Stimulated activated CD8-positive, alpha-beta memory T cell treated with anti-CD3 and anti-CD28 coated beads, Interleukin-12 subunit alpha, Interleukin-12 subunit beta, amount 100 ng/mL, for 1 hour (primary cell): ENCODE measurements at regions not wholly inside any gene's neighbourhood (a gene's known extent, or its start where the extent isn't known, plus 50 kb on each side); places are given as distances from the start of the nearest gene placed in this dataset.

Experiments
- DNase-seq: peaks from one replicate; pipeline ENCODE4 v3.0.0-alpha.2; 2020; ENCODE audit warnings: low read depth

GRCh38 chr10:124346831-124347230 is 71.9 kb downstream of the OAT start:
- no peak for DNase-seq

GRCh38 chr10:124345521-124345920 is 73.2 kb downstream of the OAT start:
- DNase-seq = no peak

GRCh38 chr10:124344931-124345330 is 73.8 kb downstream of the OAT start:
- DNase-seq = no peak

- no peak for DNase-seq
Measured at GRCh38 chr10:124344266-124344590, 74.5 kb downstream of the OAT start.

GRCh38 chr10:124343351-124344265 is 75.1 kb downstream of the OAT start:
- no peak for DNase-seq

GRCh38 chr10:124342821-124343170 is 75.9 kb downstream of the OAT start:
- no peak for DNase-seq

- DNase-seq = no peak
Measured at GRCh38 chr10:124342136-124342820, 76.4 kb downstream of the OAT start.

GRCh38 chr10:124341768-124342135 is 77.0 kb downstream of the OAT start:
- no peak for DNase-seq

- no peak for DNase-seq
Measured at GRCh38 chr10:124340033-124340760, 78.5 kb downstream of the OAT start.

GRCh38 chr10:124339119-124340032 is 79.3 kb downstream of the OAT start:
- no peak for DNase-seq

- DNase-seq = no peak
Measured at GRCh38 chr10:124338276-124338925, 80.3 kb downstream of the OAT start.

- DNase-seq = no peak
Measured at GRCh38 chr10:124336186-124336585, 82.5 kb downstream of the OAT start.

- no peak for DNase-seq
Measured at GRCh38 chr10:124333931-124334330, 84.8 kb downstream of the OAT start.

- DNase-seq = no peak
Measured at GRCh38 chr10:124332426-124332825, 86.3 kb downstream of the OAT start.

- DNase-seq = no peak
Measured at GRCh38 chr10:124329941-124330340, 88.8 kb downstream of the OAT start.

GRCh38 chr10:124329362-124329761 is 89.4 kb downstream of the OAT start:
- no peak for DNase-seq

GRCh38 chr10:124328477-124329220 is 90.1 kb downstream of the OAT start:
- DNase-seq = no peak

- DNase-seq = no peak
Measured at GRCh38 chr10:124325998-124326636, 92.6 kb downstream of the OAT start.

GRCh38 chr10:124325633-124325914 is 93.1 kb downstream of the OAT start:
- DNase-seq = no peak

- DNase-seq = no peak
Measured at GRCh38 chr10:124324856-124325632, 93.7 kb downstream of the OAT start.
